HepG2 (cell line): ENCODE measurements at regions not wholly inside any gene's neighbourhood (a gene's known extent, or its start where the extent isn't known, plus 50 kb on each side); places are given as distances from the start of the nearest gene placed in this dataset.

Experiments used
- CC2D1A ChIP-seq: sonication (generic); formaldehyde crosslinking; IDR thresholded peaks from 2 replicates; pipeline ENCODE4 v1.8.1; 2023; ENCODE audit warnings: mild to moderate bottlenecking, missing genetic modification reagents
- GPN1 ChIP-seq: sonication (generic); formaldehyde crosslinking; IDR thresholded peaks from 2 replicates; pipeline ENCODE4 v1.5.1; 2020; ENCODE audit warnings: missing genetic modification reagents, borderline replicate concordance
- MEIS1 ChIP-seq: sonication (generic); formaldehyde crosslinking; IDR thresholded peaks from 2 replicates; pipeline ENCODE4 v1.9.0; 2021; ENCODE audit warnings: mild to moderate bottlenecking, missing genetic modification reagents, moderate library complexity, borderline replicate concordance
- SNAPC4 ChIP-seq: sonication (generic); formaldehyde crosslinking; IDR thresholded peaks from 2 replicates; pipeline ENCODE4 v1.4.0; 2020; ENCODE audit warnings: mild to moderate bottlenecking, missing genetic modification reagents
- ZNF414 ChIP-seq: sonication (generic); formaldehyde crosslinking; IDR thresholded peaks from 2 replicates; pipeline ENCODE4 v1.5.0; 2020; ENCODE audit warnings: missing genetic modification reagents
- ZNF691 ChIP-seq: sonication (generic); formaldehyde crosslinking; IDR thresholded peaks from 2 replicates; pipeline ENCODE4 v1.4.0; 2020; ENCODE audit warnings: missing genetic modification reagents, low read depth, mild to moderate bottlenecking, borderline replicate concordance

GRCh38 chr2:30365201-30365600 is 81.8 kb upstream of the LCLAT1 start (continued):
- TF ChIP-seq ZNF691 (CRISPR knock-in tag) (no peak), ZNF414 (CRISPR knock-in tag) (no peak), MEIS1 (CRISPR knock-in tag) (no peak), SNAPC4 (CRISPR knock-in tag) (no peak), GPN1 (CRISPR knock-in tag) (no peak), CC2D1A (CRISPR knock-in tag) (no peak)
